ENCODE measurements at regions not wholly inside any gene's neighbourhood (a gene's known extent, or its start where the extent isn't known, plus 50 kb on each side); places are given as distances from the start of the nearest gene placed in this dataset.
A peak's percentile ranks its signal among the peaks of the same experiment; 100 is the strongest.

- DNase-seq (ENCODE audit: low spot score) = no peak
Measured at GRCh38 chr13:69425235-69425634, 682.4 kb upstream of the ATXN8OS start.

GRCh38 chr13:69423844-69424243 is 683.8 kb upstream of the ATXN8OS start:
- DNase-seq (ENCODE audit: low spot score) = no peak

- no peak for DNase-seq (ENCODE audit: low spot score)
Measured at GRCh38 chr13:69418319-69418718, 689.3 kb upstream of the ATXN8OS start.

- DNase-seq (ENCODE audit: low spot score) = no peak
Measured at GRCh38 chr13:69410761-69411160, 696.9 kb upstream of the ATXN8OS start.

GRCh38 chr13:69391756-69392155 is 715.9 kb upstream of the ATXN8OS start:
- DNase-seq (ENCODE audit: low spot score) = no peak

GRCh38 chr13:69389899-69390298 is 717.7 kb upstream of the ATXN8OS start:
- no peak for DNase-seq (ENCODE audit: low spot score)

- DNase-seq (ENCODE audit: low spot score) = no peak
Measured at GRCh38 chr13:69373747-69374425, 733.7 kb upstream of the ATXN8OS start.

GRCh38 chr13:69363360-69363759 is 744.3 kb upstream of the ATXN8OS start:
- DNase-seq (ENCODE audit: low spot score) = no peak

GRCh38 chr13:69331245-69331644 is 776.4 kb upstream of the ATXN8OS start:
- no peak for DNase-seq (ENCODE audit: low spot score)

- peak; percentile 54 for DNase-seq (ENCODE audit: low spot score)
Measured at GRCh38 chr13:69324090-69324886, 783.3 kb upstream of the ATXN8OS start.

GRCh38 chr13:69319656-69320055 is 788.0 kb upstream of the ATXN8OS start:
- no peak for DNase-seq (ENCODE audit: low spot score)

GRCh38 chr13:69315039-69315438 is 792.6 kb upstream of the ATXN8OS start:
- no peak for DNase-seq (ENCODE audit: low spot score)

GRCh38 chr13:69306766-69307165 is 800.9 kb upstream of the ATXN8OS start:
- peak; percentile 23 for DNase-seq (ENCODE audit: low spot score)

GRCh38 chr13:69300131-69300530 is 807.5 kb upstream of the ATXN8OS start:
- no peak for DNase-seq (ENCODE audit: low spot score)

GRCh38 chr13:69296130-69296529 is 811.5 kb upstream of the ATXN8OS start:
- DNase-seq (ENCODE audit: low spot score) = no peak

GRCh38 chr13:69292789-69293425 is 814.7 kb upstream of the ATXN8OS start:
- no peak for DNase-seq (ENCODE audit: low spot score)

GRCh38 chr13:69291292-69291906 is 816.2 kb upstream of the ATXN8OS start:
- no peak for DNase-seq (ENCODE audit: low spot score)

GRCh38 chr13:69288026-69288425 is 819.6 kb upstream of the ATXN8OS start:
- no peak for DNase-seq (ENCODE audit: low spot score)

- no peak for DNase-seq (ENCODE audit: low spot score)
Measured at GRCh38 chr13:69287050-69287698, 820.5 kb upstream of the ATXN8OS start.

GRCh38 chr13:69283837-69284236 is 823.8 kb upstream of the ATXN8OS start:
- no peak for DNase-seq (ENCODE audit: low spot score)

- no peak for DNase-seq (ENCODE audit: low spot score)
Measured at GRCh38 chr13:69283301-69283700, 824.3 kb upstream of the ATXN8OS start.

GRCh38 chr13:69280399-69280798 is 827.2 kb upstream of the ATXN8OS start:
- no peak for DNase-seq (ENCODE audit: low spot score)

Measured in HT-29 (cell line).